Neural cell (in vitro differentiated cells): ENCODE measurements at regions not wholly inside any gene's neighbourhood (a gene's known extent, or its start where the extent isn't known, plus 50 kb on each side); places are given as distances from the start of the nearest gene placed in this dataset.

Experiments
- CTCF ChIP-seq: fragments of 450-650 bp; IDR thresholded peaks from 2 replicates; pipeline ENCODE4 v1.5.1; 2014; ENCODE audit warnings: antibody characterized with exemption, mild to moderate bottlenecking, moderate library complexity; ENCODE audit not compliant: poor library complexity, severe bottlenecking
- EZH2 ChIP-seq: fragments of 200-600, 300-800 bp; shearing (Covaris generic), sonication (generic); IDR thresholded peaks from 2 replicates; pipeline ENCODE4 v1.6.1; 2014; ENCODE audit warnings: antibody characterized with exemption, low read length, borderline replicate concordance, mild to moderate bottlenecking; ENCODE audit not compliant: insufficient read depth, poor library complexity, severe bottlenecking
- MXI1 ChIP-seq: fragments of 450-650 bp; conservative IDR thresholded peaks from 2 replicates; pipeline ENCODE4 v1.6.1; 2014; ENCODE audit warnings: antibody characterized with exemption, mild to moderate bottlenecking; ENCODE audit not compliant: poor library complexity, severe bottlenecking
- RAD21 ChIP-seq: fragments of 450-650 bp; conservative IDR thresholded peaks from 2 replicates; pipeline ENCODE4 v1.6.1; 2014; ENCODE audit warnings: antibody characterized with exemption, mild to moderate bottlenecking, moderate library complexity

GRCh38 chr1:103365860-103366569, 159.5 kb upstream of the RNPC3 start:
- TF ChIP-seq CTCF (no peak), RAD21 (no peak), EZH2 (no peak), MXI1 (no peak)
